HG03432 (cell line): ENCODE measurements at regions not wholly inside any gene's neighbourhood (a gene's known extent, or its start where the extent isn't known, plus 50 kb on each side); places are given as distances from the start of the nearest gene placed in this dataset.

Source experiments
- ATAC-seq: cut with Tn5 transposase; IDR thresholded peaks from one replicate; pipeline ENCODE4 v1.9.1; 2021; ENCODE audit warnings: mild to moderate bottlenecking, moderate library complexity; ENCODE audit not compliant: unreplicated experiment

DNA sequence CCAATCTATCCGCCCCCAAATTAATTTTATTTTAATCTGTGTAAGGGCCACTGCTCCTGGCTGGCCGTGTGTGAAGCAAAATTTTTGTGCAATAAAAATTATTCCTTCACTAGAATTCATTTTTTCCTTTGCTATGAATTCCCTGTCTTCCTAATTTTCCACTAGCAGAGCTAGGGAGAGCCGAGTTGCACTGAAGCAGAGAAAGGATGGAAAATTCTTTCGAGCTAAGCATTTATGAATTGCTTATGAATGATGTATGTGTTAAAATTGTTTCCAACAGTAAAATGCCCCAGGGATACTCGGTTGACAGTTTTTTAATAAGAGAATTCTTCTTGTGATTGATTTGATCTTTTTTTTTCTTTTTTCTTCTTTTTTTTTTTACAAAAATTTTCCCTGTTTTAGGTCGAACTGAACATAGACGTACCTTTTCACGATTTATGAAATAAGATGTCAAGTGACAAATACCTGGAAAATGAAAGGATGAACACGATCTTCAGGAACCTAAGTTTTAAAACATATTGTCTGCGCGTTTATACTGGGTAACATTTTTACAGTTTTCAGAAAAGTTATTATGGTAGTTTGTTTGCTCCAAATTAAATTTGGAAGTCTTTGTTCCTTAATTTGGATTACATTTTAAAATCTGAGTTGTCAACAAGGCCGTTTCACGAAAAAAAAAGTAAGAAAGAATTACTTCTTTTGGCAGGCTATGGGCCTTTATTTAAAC, 288.8 kb upstream of the NFE2L3 start:
- ATAC-seq, result no peak

DNA sequence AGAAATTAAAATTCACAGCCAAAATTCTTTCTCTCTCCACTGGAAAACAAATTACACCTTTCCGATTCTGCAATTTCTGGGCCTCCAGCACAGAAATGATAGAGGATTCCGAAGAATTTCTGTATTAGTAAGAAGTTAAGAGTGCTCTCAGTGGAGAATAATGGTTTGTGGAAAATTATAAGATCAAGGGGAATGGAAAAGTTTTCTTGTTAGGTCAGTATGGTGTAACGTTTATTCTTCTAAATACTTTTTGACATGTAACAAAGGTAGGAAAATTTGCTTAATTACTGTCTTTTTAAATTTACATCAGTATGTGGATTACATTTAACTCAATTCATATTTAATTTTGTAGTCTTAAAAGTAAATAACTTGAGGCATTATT, 288.3 kb upstream of the NFE2L3 start:
- no peak for ATAC-seq

DNA sequence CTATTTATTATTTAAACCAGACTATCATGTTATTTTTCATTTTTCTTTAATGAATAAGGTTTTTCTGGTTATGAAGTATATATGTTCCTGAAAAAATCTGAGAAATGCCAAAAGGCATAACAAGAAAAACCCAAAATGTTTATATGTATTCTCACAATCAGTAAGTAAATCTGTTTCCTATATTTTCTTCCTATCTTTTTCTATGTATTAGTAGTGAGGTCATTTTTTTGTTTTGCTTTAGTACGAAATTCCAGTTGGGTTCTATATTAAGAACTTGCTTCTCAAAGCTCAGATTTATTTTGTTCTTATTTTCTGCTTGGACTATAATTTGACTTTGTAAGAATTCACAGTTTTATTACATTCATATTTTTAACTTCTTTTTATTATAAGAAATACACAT, 287.5 kb upstream of the NFE2L3 start:
- ATAC-seq, result no peak

GRCh38 chr7:25864943-25865751, 286.9 kb upstream of the NFE2L3 start:
- ATAC-seq, result no peak

DNA sequence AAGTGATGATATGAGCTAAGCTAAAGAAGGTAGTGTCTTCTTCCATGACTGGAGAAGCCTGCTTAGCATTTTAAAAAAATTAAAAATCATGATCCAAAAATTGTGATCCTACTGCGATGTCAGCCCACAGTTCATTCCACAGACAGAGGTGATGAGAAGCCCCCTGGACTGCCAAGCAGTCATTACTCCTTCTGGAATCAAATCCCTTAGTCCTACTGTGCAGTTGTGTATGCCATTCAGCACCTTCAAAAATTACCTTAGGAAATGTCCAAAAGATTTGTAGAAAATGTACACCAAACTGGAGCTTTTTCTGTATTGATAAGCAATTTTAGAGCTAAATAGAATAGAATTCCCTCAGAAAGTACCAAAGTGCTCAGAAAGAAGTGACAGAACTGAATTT, 283.5 kb upstream of the NFE2L3 start:
- ATAC-seq, result no peak

DNA sequence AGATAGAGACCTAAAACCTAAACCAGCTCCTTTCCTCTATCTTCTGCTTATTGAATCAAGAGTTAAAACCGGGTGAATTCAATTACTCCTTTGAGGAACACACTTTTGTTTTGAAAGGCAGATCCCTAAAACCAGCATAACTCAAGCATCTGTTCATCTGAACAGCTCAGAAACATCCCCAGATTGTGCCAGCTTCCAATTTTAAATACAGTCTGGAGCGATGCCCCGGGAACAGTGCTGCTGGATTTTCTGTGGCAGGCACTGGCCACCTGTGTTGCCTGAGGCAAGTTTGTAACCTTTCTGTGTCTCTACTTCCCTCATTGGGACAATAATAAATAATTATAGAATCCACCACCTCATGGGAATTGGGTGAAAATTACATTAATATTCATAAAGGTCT, 281.4 kb upstream of the NFE2L3 start:
- ATAC-seq, result no peak

GRCh38 chr7:25876092-25876491, 275.9 kb upstream of the NFE2L3 start:
- no peak for ATAC-seq

DNA sequence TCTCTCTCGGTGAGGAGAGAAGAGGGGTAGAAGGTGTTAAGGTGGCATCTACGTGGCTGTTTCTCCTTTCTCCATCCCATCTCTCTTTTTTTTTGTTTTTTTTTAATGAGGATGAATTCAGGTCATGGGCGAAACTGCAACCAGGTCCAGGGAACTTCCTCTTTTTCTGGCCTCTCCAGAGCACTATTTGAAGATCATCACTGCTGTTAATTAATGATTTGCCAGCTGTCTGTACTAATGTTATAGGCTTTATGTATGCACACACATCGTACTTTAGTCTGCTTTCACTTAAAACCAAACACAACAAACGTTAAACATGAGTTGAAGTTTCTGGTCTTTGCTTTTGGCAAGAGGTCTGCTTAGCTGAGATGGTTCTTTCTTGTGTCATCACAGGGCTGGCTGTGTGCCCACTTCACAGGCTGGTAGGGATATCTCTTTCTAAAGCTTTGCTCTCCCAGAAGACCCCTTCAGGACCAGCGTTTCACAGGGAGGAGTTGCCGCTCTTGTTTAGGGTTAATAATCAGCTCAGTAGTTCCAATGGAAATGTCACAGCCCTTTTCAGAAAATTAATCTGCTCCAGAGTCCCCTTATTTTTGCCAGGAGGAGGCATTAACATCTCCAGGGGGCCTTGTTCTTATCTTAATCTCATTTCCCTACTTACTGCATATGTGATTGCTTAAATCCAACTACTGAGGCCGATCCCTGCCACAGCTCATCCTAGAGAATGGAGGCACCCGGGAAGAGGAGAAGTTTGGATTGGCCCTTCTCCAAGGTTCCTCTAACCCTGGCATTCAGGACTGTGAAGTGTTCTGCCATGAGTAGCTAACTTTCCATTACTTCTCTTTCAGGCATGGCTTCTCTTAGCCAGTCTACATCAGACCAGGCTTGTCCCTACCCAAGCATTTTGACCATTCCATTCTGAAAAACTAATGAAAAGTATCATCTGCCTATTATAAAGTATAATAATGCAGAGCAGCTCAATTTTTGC, 273.9 kb upstream of the NFE2L3 start:
- peak; percentile 80 for ATAC-seq

- peak; percentile 40 for ATAC-seq
Measured at GRCh38 chr7:25879799-25880198, 272.2 kb upstream of the NFE2L3 start.

DNA sequence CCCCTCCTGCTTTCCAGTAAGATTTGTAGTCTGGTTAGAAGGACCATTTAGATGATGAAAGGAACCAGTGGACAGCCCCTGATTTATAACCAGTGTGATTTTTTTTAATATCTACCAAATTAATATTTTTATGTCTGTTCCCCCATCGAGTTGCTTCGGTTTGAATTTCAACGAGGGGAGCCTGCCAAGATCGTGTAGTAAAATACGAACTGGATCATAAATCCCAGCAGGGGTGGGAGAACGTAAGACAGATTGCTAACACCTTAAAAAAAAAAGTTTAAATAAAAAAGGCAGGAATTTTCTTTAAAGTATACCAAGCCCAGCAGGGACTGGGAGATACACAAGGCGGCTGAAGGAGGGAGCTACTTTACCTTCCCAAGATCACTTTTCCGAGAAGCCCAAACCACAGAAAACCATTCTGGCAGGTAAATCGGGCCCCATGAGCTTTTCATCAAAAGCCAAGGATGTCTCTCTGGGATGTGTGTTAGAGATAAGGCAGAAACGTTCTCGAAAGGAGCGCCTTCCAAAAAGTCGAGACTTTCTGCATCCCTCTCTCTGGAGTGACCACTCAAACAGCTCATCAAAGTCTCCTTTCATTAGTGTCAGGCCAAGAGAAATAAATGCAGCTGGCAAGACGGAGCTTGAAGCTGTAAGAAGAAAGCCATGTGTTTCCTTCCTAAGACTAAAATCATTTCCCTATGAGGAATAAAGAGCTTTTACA, 270.5 kb upstream of the NFE2L3 start:
- no peak for ATAC-seq

- no peak for ATAC-seq
Measured at GRCh38 chr7:25882151-25882773, 269.7 kb upstream of the NFE2L3 start.

DNA sequence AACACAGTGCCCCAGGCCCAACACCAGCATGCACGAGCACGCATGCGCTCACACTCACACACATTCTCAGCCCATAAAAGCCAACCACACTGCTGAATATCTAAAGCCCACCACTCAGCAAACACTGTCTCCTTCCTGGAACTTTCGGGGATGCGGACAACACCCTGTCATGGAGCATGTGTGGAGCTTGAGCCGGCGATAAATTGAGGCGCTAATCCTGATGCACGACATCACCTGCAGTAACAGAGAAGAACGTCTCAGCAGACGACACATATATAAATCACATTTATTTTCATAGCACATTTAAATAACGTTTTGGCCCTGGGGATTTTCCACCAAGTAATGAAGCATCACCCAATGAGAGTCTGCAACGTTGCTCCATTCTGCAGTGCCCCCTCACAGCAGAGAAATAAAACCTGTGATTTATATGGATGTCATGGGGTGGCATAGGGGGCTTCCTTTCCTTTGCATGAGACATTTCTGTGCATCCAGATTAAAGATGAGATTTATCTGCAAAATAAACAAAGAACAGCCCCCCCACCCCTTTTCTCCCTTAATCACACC, 267.7 kb upstream of the NFE2L3 start:
- ATAC-seq, result no peak

GRCh38 chr7:25885057-25885576, 266.9 kb upstream of the NFE2L3 start:
- ATAC-seq, result no peak

DNA sequence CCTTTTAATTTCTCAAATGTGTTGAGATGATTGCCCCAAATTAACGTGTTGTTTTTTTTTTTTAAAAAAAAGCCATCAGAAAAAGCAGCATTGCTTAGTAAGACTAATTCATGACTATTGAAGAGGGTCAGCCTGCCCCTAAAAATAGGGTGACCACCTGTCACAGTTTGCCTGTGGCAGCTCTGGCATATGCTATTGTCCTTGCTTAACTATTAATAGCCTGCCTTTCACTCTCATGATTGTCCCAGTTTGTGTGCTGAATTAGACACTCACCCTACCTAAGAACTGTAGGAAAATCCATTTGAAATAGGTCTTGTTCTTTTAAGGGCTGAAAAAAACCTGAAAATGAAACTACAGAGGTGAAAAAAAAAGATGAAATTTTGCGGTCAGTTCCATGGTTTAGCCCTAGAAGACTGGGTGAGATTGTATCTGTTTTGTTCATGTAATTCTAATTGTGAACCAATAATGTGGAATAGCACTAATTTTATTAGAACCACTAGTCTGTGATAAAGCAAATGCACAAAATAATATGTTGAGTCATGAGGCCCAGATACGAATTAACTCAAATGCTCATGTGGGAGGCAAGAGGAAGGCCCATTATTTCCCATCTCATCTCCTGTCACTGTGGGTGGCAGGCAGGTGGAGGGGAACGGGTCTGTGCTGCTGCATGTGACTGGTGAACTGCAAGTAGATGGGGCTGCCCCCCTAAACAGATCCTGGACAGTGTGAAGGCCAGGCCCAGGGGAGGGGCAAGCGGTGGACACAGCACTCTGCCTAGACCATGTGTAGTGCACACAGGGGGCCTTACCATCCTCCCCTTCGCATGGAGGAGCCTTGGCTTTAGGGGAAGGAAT, 265.4 kb upstream of the NFE2L3 start:
- ATAC-seq, result no peak

- ATAC-seq, result no peak
Measured at GRCh38 chr7:25887266-25887665, 264.7 kb upstream of the NFE2L3 start.

DNA sequence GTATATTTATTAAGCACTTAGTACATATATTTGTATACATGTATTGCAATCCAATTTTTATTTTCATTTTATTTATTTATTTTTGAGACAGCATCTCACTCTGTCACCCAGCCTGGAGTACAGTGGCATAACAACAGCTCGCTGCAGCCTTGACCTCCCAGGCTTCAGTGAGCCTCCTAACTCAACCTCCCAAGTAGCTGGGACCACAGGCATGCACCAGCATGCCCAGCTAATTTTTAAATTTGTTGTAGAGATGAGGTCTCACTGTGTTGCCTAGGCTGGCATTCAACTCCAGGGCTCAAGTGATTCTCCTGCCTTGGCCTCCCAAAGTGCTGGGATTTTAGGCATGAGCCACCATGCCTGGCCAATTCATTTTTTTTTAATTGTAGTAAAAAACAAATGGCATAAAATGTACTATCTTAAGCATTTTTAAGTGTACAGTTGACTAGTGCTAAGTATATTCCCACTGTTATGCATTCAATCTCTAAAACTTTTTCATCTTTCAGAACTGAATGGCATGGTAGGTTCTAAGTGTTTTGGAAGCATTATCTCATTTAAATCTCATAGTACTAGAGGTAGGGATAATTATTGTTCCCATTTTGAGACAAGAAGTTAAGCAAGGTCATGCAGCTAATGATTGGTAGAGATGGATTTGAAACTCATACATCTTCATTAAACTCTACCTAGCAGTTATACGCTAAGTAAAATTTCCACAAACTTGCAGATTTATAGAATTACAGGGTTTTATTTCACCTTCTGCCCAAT, 264.0 kb upstream of the NFE2L3 start:
- no peak for ATAC-seq

DNA sequence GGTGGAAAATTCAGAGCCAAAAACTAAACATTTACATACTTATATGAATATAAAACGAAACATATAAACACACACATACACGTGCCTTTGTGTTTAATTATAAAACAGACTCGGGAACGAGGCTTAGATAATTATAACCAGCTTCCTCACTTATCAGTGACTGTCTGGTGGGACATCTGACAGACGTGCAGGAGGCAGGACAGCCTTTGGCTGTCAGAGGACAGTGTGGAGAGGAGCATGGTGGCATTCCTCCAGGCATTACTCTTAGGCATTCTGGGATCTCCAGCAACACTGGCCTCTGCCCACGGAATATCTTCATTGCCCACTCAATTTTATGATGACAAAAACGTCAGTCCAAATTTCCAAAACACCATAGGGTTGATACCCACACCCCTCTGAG, 262.2 kb upstream of the NFE2L3 start:
- ATAC-seq, result no peak

DNA sequence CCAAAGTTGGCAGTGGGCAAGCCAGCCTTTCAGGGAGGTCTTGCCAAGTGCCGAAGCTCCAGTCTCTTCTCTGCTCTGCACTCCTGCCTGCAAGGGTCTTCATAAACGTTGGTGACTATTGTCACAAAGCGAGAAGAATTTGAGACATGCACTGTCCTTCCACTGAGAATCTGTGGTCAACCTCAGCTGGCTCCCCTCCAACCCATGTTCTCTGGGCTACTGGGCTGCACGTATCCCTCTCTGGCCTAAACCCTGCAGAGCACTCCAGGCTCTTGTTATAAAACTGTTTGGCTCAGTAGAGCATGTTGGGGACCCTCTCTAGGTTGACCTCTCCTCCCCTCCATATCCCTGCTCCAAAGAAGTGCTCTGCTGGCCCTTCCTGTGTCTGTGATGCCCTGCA, 260.4 kb upstream of the NFE2L3 start:
- no peak for ATAC-seq
